ENCODE measurements at regions not wholly inside any gene's neighbourhood (a gene's known extent, or its start where the extent isn't known, plus 50 kb on each side); places are given as distances from the start of the nearest gene placed in this dataset.

DNA sequence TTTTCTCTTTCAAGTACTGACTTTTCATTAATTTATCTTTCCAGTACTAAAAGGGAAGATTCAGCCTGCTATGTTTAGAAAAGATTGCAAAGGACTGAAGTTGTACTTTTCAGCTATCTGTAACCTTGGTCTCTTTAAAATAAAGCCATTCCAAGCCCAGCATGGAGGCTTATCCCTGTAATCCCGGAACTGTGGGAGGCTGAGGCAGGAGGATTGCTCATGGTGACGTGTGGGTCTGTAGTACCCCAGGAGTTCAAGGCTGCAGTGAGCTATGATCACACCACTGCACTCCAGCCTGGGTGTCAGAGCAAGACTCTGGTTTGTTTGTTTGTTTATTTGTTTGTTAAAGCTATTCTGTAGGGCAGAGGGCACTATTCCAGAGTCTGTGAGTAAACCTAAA lies 50.6 kb upstream of the TMEM170B start:
- Histone ChIP-seq H3K4me3 (ENCODE audit: low read depth, low read length) (no peak overlapping the region), H3K14ac (ENCODE audit: low read length) (no peak overlapping the region), H3K18ac (ENCODE audit: low read length) (no peak overlapping the region), H3K4ac (ENCODE audit: low read depth, low read length) (no peak overlapping the region), H3K27me3 (ENCODE audit: insufficient read depth, low read length) (no peaks in the 10 kb centered on the region), H2AFZ (ENCODE audit: insufficient read depth, low read length, poor library complexity) (no peak overlapping the region), H3K9ac (ENCODE audit: low read length) (no peak overlapping the region), H3K9me3 (ENCODE audit: insufficient read depth, low read depth, low read length) (peaks cover 2% of the 10 kb centered on the region), H4K91ac (ENCODE audit: low read depth, low read length) (no peak overlapping the region), H2BK12ac (ENCODE audit: low read length) (no peak overlapping the region), H3K36me3 (ENCODE audit: control insufficient read depth in 1 of 2, insufficient read depth in 2 of 2, low read length in 2 of 2) (no peaks in the 10 kb centered on the region), H3K23ac (ENCODE audit: low read length) (no peak overlapping the region), H3K79me1 (ENCODE audit: low read length) (no peaks in the 10 kb centered on the region), H3K79me2 (ENCODE audit: control insufficient read depth, insufficient read depth, low read length, poor library complexity) (no peaks in the 10 kb centered on the region), H3K4me1 (ENCODE audit: control insufficient read depth in 1 of 2, insufficient read depth in 2 of 2, low read length in 2 of 2) (no peaks in the 10 kb centered on the region), H4K12ac (ENCODE audit: low read depth, low read length) (no peak overlapping the region), H3K27ac (ENCODE audit: low read depth, low read length) (no peak overlapping the region), H2AK5ac (ENCODE audit: low read length) (no peak overlapping the region), H2BK5ac (ENCODE audit: low read depth, low read length, poor library complexity) (no peak overlapping the region), H2BK120ac (ENCODE audit: insufficient read depth, low read length, poor library complexity) (no peak overlapping the region), H3K4me2 (ENCODE audit: low read length) (no peak overlapping the region), H4K8ac (ENCODE audit: low read depth, low read length) (no peak overlapping the region)
- DNase-seq = no peak
- no CpG with 5 or more reads among the region's 2 CpGs for WGBS (ENCODE audit: extremely low coverage, insufficient coverage, insufficient read length)

DNA sequence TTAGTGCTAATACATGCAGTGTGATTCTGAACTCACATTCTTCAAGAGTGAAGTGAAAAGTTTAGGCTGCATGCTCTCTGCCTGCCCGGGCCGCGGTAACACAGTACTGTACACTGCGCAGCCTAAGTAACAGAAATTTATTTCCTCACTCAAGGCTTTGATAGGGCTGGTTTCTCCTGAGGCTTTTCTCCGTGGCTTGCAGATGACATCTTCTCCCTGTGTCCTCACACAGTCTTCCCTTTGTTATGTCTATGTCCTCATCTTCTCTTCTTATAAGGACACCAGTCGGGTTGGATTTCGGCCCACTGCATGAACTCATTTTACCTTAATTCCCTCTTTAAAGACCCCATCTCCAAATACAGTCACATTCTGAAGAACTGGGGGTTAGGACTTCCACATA lies 51.1 kb upstream of the TMEM170B start:
- Histone ChIP-seq H3K4me2 (ENCODE audit: low read length) (no peak overlapping the region), H4K8ac (ENCODE audit: low read depth, low read length) (no peak overlapping the region), H3K27me3 (ENCODE audit: insufficient read depth, low read length) (no peaks in the 10 kb centered on the region), H3K18ac (ENCODE audit: low read length) (no peak overlapping the region), H3K4ac (ENCODE audit: low read depth, low read length) (no peak overlapping the region), H3K79me2 (ENCODE audit: control insufficient read depth, insufficient read depth, low read length, poor library complexity) (no peaks in the 10 kb centered on the region), H3K9me3 (ENCODE audit: insufficient read depth, low read depth, low read length) (no peaks in the 10 kb centered on the region), H3K14ac (ENCODE audit: low read length) (no peak overlapping the region), H4K91ac (ENCODE audit: low read depth, low read length) (no peak overlapping the region), H3K27ac (ENCODE audit: low read depth, low read length) (no peak overlapping the region), H2BK5ac (ENCODE audit: low read depth, low read length, poor library complexity) (no peak overlapping the region), H3K23ac (ENCODE audit: low read length) (no peak overlapping the region), H3K9ac (ENCODE audit: low read length) (no peak overlapping the region), H3K79me1 (ENCODE audit: low read length) (no peaks in the 10 kb centered on the region), H2BK12ac (ENCODE audit: low read length) (no peak overlapping the region), H4K12ac (ENCODE audit: low read depth, low read length) (no peak overlapping the region), H3K4me1 (ENCODE audit: control insufficient read depth in 1 of 2, insufficient read depth in 2 of 2, low read length in 2 of 2) (no peaks in the 10 kb centered on the region), H3K4me3 (ENCODE audit: low read depth, low read length) (no peak overlapping the region), H2AFZ (ENCODE audit: insufficient read depth, low read length, poor library complexity) (no peak overlapping the region), H2BK120ac (ENCODE audit: insufficient read depth, low read length, poor library complexity) (no peak overlapping the region), H3K36me3 (ENCODE audit: control insufficient read depth in 1 of 2, insufficient read depth in 2 of 2, low read length in 2 of 2) (no peaks in the 10 kb centered on the region), H2AK5ac (ENCODE audit: low read length) (no peak overlapping the region)
- no CpG with 5 or more reads among the region's 7 CpGs for WGBS (ENCODE audit: extremely low coverage, insufficient coverage, insufficient read length)
- DNase-seq = no peak

DNA sequence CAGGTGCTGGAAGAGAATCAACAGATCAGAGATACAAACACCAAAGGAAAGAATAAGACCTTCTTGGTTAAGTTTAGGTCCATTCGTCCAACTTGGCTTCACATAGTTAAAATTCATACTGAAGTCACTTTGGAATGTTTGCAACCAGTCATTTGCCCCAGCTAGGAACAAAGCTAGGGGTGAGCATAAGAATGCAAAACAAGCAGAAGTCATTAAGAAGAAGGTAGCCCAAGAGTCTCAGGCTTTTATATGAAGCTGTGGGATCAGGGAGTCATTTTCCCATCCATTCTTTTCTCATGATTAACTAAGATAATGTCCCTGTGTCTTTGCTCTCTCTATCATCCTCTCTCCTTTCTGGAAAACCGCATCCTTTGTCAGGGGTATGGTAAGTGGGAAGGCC lies 51.5 kb upstream of the TMEM170B start:
- Histone ChIP-seq H2BK12ac (ENCODE audit: low read length) (no peak overlapping the region), H3K9me3 (ENCODE audit: insufficient read depth, low read depth, low read length) (no peaks in the 10 kb centered on the region), H3K14ac (ENCODE audit: low read length) (no peak overlapping the region), H3K79me2 (ENCODE audit: control insufficient read depth, insufficient read depth, low read length, poor library complexity) (no peaks in the 10 kb centered on the region), H2AFZ (ENCODE audit: insufficient read depth, low read length, poor library complexity) (no peak overlapping the region), H3K27ac (ENCODE audit: low read depth, low read length) (no peak overlapping the region), H3K36me3 (ENCODE audit: control insufficient read depth in 1 of 2, insufficient read depth in 2 of 2, low read length in 2 of 2) (no peaks in the 10 kb centered on the region), H3K4me3 (ENCODE audit: low read depth, low read length) (no peak overlapping the region), H4K12ac (ENCODE audit: low read depth, low read length) (no peak overlapping the region), H3K18ac (ENCODE audit: low read length) (no peak overlapping the region), H3K79me1 (ENCODE audit: low read length) (no peaks in the 10 kb centered on the region), H3K4me1 (ENCODE audit: control insufficient read depth in 1 of 2, insufficient read depth in 2 of 2, low read length in 2 of 2) (no peaks in the 10 kb centered on the region), H3K23ac (ENCODE audit: low read length) (no peak overlapping the region), H2BK120ac (ENCODE audit: insufficient read depth, low read length, poor library complexity) (no peak overlapping the region), H3K9ac (ENCODE audit: low read length) (no peak overlapping the region), H4K8ac (ENCODE audit: low read depth, low read length) (no peak overlapping the region), H3K4me2 (ENCODE audit: low read length) (no peak overlapping the region), H3K27me3 (ENCODE audit: insufficient read depth, low read length) (no peaks in the 10 kb centered on the region), H2AK5ac (ENCODE audit: low read length) (no peak overlapping the region), H2BK5ac (ENCODE audit: low read depth, low read length, poor library complexity) (no peak overlapping the region), H3K4ac (ENCODE audit: low read depth, low read length) (no peak overlapping the region), H4K91ac (ENCODE audit: low read depth, low read length) (no peak overlapping the region)
- whole genome bisulfite sequencing (ENCODE audit: extremely low coverage, insufficient coverage, insufficient read length) = no CpG with 5 or more reads among the region's 2 CpGs
- no peak for DNase-seq

DNA sequence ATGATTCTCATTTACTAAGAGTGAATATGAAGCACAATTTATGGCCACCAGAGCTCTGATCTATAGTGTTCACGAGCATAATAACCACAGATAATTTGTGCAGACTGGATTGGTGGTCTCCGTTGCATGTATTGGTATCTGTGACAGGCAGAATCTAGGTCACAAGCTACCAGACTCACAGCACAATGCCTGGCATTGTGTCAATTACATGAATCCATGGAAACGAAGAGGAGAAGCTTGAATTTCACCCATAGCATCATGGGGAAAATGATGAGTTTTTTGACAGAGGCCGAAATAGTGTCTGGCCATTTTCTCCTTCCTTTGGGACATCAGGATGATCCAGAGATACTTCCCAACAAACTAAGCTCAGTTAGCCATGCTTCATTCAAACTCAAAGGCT lies 52.3 kb upstream of the TMEM170B start:
- Histone ChIP-seq H3K4me3 (ENCODE audit: low read depth, low read length) (no peak overlapping the region), H4K12ac (ENCODE audit: low read depth, low read length) (no peak overlapping the region), H2BK5ac (ENCODE audit: low read depth, low read length, poor library complexity) (no peak overlapping the region), H3K27ac (ENCODE audit: low read depth, low read length) (no peak overlapping the region), H2BK12ac (ENCODE audit: low read length) (no peak overlapping the region), H4K8ac (ENCODE audit: low read depth, low read length) (no peak overlapping the region), H3K27me3 (ENCODE audit: insufficient read depth, low read length) (no peaks in the 10 kb centered on the region), H3K9ac (ENCODE audit: low read length) (no peak overlapping the region), H3K4ac (ENCODE audit: low read depth, low read length) (no peak overlapping the region), H4K91ac (ENCODE audit: low read depth, low read length) (no peak overlapping the region), H2BK120ac (ENCODE audit: insufficient read depth, low read length, poor library complexity) (no peak overlapping the region), H2AFZ (ENCODE audit: insufficient read depth, low read length, poor library complexity) (no peak overlapping the region), H3K4me1 (ENCODE audit: control insufficient read depth in 1 of 2, insufficient read depth in 2 of 2, low read length in 2 of 2) (no peaks in the 10 kb centered on the region), H3K18ac (ENCODE audit: low read length) (no peak overlapping the region), H3K79me2 (ENCODE audit: control insufficient read depth, insufficient read depth, low read length, poor library complexity) (no peaks in the 10 kb centered on the region), H2AK5ac (ENCODE audit: low read length) (no peak overlapping the region), H3K14ac (ENCODE audit: low read length) (no peak overlapping the region), H3K36me3 (ENCODE audit: control insufficient read depth in 1 of 2, insufficient read depth in 2 of 2, low read length in 2 of 2) (no peaks in the 10 kb centered on the region), H3K4me2 (ENCODE audit: low read length) (no peak overlapping the region), H3K23ac (ENCODE audit: low read length) (no peak overlapping the region), H3K9me3 (ENCODE audit: insufficient read depth, low read depth, low read length) (no peaks in the 10 kb centered on the region), H3K79me1 (ENCODE audit: low read length) (no peaks in the 10 kb centered on the region)
- WGBS (ENCODE audit: extremely low coverage, insufficient coverage, insufficient read length) = no CpG with 5 or more reads among the region's 4 CpGs
- DNase-seq = no peak
